NCI-H526 treated with DMSO at 0.1 percent for 48 hours (cell line): ENCODE measurements at regions not wholly inside any gene's neighbourhood (a gene's known extent, or its start where the extent isn't known, plus 50 kb on each side); places are given as distances from the start of the nearest gene placed in this dataset.
"Not testable (repeated sequence)": the region's sequence is repeated elsewhere in the genome, so short reads cannot be mapped to it uniquely, and the experiment has no call there.

ENCODE experiments used
- DNase-seq: peaks from one replicate; lab custom pipeline; 2025; lab: John Stamatoyannopoulos, UW

DNA sequence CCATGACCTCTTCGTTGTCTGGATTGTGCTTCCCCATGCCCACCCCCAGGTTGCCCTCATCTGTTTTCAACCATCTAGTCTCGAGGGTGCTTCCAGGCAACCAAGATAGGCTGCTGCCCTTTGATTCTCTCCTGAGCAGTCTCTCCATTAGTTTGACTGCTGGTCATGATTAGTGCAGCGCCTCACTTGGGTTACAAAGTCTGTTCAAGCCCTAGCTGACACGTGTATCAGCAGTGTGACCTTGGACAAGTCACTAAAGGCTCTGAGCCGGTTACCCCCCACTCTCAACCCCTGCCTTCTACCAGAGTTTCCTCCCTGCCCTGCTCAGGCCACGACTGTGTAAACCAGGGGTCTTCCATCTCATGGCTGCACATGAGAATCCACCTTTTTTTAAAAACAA is 185.3 kb upstream of the PWP1 start:
- no peak for DNase-seq

DNA sequence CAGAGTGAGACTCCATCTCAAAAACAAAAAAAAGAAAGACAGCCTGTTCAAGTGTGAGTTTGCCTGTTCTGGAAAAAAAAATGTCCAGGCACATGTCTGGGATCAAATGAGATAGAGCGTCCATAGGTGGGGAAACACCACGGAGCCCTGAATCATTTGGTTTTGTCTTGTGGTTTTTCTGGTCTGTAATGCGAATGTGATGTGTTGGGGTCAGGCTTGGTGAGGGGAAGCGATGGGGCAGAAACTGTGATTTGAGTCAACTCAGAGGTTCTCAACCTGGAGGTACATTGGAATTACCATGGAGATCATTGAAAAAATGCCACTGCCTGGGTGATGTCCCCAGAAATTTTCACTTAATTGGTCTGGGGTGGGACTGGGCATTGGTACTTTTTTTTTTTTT is 183.9 kb upstream of the PWP1 start:
- no peak for DNase-seq

DNA sequence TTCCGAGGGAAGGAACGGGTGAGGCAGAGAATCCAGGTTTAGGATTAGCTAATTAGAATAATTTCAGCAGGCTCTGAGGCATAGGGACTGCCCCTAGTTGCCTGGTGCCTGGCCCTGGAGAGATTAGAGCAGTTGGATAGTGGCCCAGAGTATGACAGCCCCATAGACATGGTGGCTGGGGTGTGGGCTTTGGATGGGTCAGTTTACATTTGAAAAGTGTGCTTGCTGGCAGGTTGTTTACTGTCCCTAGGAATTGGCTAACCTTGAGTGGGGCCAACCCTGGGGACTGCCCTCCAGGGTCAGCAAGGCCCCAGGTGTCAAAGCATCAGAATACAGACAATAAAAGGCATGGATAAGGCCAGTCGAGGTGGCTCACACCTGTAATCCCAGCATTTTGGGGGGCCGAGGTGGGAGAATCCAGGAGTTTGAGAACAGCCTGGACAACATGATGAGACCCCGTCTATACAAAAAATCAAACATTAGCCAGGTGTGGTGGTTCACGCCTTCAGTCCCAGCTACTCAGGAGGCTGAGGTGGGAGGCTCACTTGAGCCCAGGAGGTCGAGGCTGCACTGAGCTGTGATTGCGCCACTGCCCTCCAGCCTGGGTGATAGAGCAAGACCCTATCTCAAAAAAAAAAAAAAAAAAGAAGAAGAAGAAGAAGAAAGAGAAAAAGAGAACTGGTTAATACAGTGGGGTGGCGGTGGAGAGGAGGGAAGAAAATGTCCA is 182.3 kb upstream of the PWP1 start:
- no peak for DNase-seq

DNA sequence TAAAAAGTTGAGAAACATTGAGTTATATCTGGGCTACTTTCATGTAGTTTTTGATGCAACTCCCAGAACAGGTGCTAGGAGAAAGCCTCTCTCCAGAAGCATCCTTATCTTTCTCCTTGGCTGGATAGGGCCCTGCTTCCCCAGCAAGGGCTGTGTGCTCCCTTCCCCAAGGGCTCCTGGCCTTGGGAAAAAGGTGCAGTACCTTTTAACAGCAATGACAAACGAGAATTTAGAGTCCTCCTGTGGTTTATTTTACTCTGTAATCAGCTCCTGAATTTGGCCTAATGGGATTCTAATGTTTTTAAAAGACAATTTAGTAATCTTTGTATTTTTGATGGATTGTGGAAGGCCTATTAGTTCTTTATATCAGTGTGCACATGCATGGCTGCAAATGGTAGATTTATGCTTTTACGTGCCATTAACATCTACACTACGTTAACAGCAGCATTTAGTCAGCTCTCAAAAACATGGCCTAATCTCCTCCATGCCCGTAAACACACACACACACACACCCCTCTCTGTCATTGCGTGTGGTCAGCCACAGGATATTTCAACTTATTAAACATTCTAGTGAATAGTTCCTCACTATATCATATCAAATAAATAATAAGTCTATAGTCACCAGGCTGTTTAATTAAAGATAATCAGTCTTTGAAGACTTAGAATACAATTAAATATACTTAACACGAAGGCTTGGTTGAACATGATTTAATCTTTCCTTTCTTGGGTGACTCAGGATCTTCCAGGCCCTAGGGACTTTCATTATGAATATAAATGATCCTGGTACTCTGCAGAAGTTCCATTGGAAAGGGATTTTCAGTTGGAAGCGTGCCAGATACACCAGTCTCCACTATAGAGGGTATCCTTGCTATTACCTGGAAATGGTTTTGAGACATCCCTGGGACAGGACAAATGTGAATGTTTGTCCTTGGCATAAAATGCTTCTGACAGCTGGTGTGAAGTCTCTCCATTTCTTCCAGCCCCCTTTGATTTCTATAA is 181.4 kb upstream of the PWP1 start:
- DNase-seq = no peak

DNA sequence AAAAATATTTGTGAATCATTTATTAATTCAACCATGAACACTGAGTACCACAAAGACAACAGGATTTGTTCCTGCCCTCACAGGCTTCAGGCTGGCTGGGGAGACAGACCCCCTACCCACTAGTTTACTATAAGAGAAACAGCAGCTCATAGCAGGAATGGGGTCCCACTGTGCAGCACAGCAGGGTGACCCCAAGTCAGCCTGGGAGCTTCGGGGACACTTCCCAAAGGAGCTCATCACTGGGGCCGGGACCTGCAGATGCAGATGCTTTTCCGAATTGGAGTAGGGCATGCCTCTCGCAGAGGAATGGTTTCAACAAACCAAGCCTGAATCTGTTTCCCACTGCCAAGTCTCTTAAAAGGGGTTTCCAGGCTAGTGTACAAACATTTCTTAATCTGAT is 176.2 kb upstream of the PWP1 start:
- no peak for DNase-seq

DNA sequence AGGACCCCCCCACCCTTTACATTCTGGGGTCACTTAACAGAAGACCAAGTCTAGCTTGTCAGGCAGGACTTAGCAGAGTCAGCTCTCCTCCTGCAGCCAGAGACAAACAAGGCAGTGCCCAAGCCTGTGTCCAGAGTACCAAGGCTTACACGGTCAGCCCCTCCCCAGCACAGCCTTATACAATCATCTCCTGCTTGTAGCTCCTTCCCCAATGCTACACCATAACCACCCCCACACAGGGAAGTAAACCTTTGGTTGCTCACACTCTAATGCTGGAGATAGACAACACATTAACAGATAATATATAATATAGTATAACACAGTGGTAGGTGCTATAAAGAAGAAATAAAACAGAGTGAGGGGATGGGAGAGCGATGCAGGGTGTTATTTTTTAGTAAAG is 175.4 kb upstream of the PWP1 start:
- DNase-seq = no peak

DNA sequence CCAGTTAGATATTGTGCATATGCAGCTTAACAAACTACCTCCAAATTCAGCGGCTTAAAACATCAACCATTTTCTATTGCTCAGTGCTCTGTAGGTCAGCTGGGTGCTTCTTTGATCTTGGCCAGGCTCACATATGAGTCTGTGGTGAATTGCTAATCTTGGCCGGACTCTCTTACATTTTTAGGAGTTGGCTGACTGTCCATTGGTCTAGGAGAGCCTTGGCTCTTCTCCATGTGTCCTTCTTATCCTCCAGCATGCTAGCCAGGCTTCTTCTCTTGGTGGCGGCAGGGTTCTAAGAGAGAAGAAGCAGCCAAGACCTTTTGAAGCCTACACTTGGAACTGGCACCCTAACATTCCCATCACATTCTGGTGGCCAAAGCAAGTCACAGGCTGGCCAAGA is 174.3 kb upstream of the PWP1 start:
- no peak for DNase-seq

DNA sequence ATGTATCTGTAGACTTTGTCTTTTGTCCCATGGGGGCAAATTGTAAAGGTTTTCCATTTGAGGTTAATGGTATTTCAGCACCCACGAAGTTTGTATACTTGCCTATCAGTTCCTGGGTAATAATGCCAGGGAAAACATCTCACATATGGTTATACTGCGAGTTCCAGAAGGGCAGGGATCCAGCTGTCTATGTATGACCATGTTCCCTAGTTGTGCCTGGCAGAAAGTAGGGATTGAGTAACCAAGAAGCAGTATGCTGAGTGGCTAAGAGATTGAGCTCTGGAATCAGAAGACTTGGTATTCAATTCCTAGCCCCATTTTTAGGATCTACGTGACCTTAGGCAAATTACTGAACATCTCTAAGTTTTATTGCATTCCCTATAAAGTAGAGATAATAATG is 173.2 kb upstream of the PWP1 start:
- DNase-seq = no peak

DNA sequence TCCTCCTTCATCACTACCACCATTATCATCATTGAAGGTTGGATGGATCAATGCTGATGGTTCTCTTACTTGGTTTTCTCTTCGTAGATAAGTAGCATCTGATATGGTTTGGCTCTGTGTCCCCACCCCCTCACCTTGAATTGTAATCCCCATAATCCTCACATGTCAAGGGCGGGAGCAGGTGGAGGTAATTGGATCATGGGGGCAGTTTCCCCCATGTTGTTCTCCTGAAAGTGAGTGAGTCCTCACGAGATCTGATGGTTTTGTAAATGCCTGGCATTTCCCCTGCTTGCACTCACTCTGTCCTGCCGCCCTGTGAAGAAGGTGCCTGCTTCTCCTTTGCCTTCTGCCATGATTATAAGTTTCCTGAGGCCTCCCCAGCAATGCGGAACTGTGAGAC is 172.4 kb upstream of the PWP1 start:
- DNase-seq = no peak

DNA sequence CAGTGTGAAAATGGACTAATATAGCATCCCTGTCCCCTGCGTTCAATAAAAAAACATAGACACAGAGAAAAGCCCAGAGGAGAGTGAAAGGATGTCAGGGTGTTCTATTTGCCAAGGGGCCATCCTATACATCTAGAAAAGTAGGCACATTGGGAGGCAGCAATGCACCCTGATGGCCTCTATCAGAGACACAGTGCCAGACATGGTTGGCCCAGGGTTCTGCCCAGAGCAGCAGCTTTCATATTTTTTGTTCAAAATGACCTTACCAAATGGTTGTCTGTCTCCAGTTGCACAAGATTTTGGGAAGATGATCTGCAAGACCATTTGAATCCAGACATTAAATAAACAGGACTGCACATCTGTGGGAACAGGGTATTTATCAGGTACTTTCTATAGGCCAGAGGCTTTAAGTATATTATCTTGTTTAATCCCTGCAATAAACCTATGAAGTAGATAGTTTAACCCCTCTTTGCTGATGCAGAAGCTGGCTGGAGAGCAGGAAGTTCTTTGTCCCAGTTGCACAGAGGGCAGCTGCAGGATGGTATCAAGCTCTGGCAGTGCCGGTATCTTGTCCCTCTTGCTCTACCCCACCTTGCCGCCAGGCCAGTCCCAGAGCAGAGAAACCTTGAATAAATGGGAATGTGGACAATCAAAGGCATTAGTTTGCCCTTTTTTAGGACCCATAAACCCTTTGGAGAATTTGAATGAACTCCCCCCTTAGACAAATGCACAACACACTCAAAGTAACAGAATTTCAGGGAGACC is 171.8 kb upstream of the PWP1 start:
- no peak for DNase-seq

DNA sequence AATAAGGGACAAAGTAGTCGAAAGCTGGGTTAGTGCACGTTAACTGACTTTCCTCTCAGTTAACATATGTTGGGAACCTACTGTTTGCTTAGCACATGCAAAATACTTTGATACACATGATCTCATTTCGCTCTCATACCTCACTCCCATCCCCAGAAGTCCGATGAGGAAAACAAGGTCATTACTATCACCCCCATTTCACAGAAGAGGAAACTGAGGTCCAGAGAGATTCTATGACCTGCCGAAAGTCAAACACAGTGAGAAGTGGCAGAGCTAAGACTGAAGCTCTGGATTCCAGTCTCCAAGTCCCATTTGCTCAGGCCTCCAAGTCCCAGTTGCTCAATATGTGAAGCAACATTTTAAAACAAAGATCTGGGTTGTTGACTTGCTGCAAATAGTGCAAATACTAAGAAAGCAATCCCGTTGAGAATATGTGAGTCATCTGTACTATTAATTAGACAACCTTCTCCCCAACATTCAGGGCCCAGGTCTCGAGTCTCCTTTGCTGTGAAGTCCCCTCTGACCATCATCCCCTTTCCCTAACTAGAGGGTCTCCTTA is 170.6 kb upstream of the PWP1 start:
- DNase-seq = no peak

DNA sequence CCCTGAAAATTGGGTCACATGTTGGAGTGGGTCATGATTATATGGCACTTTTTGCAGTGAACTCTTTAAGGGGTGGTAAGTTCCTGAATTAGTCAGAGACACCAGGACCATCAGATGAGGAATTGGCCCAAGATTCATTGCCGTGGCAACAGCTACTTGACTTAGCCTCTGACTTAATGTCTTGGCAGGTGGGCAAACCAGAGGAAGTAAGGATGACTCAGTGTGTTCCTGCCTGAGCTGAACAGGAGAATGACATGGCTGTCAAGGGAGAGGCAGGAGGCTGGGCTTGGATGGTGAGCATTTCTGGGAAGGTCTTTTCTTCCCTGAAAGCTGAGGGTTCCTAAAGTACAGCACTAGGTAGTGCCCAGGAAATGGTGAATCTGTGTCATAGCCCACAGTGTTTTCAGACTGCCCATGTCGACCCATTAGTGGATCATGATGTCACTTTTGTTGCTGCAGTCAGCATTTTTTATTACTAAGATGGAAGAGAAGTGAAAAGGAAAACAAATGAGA is 170.1 kb upstream of the PWP1 start:
- DNase-seq = no peak

DNA sequence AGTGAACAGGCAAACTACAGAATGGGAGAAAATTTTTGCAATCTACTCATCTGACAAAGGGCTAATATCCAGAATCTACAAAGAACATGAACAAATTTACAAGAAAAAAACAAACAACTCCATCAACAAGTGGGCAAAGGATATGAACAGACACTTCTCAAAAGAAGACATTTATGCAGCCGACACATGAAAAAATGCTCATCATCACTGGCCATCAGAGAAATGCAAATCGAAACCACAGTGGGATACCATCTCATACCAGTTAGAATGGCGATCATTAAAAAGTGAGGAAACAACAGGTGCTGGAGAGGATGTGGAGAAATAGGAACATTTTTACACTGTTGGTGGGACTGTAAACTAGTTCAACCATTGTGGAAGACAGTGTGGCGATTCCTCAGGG is 167.8 kb upstream of the PWP1 start:
- not testable (repeated sequence) for DNase-seq

DNA sequence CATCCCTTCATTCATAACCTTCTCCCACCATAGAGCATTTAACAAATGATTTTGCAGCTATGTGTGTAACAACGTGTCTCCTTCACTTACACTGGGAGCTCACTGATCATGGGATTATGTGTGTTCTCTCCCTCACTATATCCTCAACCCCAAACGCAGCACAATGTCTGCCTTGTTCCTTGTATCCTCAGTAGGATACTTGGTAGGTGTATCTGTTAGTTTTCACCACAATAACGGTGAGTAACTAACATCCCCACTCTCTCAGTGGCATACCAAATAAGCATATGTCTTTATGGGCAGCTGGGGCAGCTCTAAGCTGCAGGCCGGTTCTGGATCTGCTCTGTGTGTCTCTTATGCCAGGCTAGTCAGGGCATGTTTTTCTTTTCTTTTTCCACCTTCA is 166.7 kb upstream of the PWP1 start:
- DNase-seq = no peak

DNA sequence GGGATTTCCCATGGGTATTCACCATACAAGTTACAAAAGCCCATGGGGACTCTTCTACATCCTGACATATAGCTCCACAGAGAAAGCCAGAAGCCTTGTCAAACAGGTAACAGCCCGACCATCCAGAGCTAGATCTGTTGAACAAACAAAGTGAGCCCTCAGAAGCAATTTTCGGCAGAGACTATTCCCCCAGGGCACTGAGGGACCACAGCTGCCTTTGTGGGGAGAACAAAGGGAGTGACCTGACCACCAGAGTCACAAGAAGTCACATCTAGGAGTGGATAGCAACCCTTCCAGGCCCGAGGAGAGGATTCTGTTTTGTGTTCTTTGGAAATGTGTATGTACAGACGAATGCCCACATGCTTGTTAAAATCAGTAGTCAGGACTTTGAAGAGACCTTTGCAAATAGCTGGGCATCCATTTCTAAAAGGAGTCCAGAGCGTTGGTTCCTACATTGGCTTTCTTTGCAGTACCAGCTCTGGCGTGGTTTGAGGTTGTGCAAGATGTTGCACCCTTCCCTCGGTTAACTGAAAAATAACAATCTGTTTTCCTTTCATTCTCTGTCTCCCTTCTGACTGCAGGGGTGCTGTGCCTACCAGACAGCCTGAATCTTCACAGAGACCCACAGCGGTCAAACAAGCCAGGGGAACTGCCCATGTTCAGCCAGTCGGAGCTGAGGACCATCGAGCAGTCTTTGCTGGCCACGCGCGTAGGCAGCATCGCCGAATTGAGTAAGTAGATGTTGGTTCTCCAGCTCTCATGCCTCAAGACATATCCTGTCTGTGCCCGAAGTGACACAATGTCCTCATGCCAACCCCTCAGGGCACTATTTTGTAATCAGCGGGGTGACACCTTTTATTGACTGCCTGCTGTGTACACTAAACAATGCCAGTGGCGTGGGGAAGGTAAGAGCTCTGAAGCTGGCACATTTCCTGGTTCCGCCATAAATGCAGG is 165.4 kb upstream of the PWP1 start:
- no peak for DNase-seq

DNA sequence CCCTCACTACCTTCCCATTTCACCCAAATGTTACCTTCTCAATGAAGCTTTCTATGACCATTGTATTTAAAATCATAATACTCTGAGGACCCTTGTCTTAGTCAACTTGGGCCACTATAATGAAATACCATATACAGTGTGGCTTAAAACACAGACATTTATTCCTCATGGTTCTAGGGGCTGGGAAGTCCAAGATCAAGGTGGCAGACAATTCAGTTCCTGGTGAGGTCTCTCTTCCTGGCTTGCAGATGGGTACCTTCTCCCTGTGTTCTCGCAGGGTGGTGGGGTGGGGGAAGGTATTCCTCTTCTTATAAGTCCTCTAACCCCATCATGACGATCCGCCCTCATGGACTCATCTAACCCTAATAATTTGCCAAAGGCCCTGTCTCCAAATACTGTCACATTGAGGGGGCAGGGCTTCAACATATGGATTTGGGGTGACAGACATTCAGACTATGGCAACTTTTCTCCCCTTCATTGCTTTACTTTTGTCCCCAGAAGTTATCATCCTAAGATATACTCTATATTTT is 163.7 kb upstream of the PWP1 start:
- DNase-seq = no peak

DNA sequence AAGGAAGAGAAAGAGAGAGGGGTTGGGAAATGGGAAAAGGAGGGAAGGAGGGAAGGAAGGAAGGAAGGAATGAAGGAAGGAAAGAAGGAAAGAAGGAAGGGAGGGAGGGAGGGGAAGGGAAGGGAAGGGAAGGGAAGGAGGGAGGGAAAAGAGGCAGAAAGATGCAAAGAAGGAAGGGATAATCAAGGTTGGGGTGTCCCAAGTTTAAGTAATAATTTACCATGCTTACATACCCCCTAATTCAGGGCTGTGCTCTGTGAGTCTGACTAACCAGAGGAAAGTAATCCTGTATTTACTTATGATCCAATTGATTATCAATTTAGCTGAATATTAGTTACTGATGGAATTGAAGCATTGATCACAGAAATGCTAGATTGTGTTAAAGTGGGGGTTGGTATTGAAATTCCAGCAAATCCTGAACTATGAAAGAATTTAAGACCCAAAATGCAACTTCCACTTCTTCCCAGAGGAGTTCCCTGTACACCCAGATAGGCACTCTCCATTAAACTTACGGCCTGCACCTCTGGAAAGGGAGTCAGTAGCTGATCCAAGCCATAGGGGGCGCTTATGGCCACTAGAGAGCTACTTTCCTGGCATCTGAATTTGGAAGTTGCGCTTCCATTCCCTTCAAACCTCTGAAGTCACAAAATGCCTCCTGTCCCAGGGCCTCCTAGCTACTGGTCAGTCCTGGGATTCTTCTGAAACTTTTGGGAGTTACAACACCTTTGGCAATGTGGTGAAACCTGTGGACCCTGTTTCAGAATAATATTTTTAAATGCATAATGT is 162.7 kb upstream of the PWP1 start:
- DNase-seq = no peak

DNA sequence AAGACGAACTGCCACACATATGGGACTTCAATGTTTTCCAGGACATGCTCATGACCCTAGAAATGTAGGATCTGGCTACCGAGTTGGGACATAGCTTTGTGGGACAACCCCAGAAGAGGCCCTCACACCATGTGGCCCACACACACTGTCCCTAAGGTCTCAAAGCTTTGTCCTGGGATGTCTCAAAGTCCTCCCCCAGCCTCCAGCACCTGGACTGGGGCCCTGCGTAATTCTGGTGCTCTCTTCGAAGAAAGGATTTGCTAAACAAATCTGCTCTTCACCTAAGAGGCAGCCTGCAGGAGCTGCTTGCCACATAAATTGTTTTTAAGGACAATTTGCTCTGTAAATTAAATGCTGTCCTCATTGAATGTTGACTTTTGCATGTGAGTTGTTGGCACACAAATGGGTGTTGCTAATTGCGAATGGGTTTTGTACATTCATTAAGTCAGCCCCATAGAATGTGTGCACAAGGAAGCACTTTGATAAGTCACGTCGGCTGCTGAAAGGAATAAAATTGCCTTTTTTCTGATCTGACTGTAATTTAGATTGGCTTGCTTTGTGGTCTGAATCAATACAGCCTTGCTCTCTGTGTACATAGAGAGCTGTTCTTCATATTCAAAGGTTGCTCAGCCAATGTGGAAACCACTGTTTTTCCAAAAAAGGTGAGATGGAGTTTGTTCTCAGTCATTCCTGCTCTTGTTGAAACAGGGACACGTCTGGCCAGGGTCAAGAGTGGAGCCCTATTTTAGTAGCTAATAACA is 161.6 kb upstream of the PWP1 start:
- DNase-seq = peak; percentile 45
